ENCODE measurements at regions not wholly inside any gene's neighbourhood (a gene's known extent, or its start where the extent isn't known, plus 50 kb on each side); places are given as distances from the start of the nearest gene placed in this dataset.

GRCh38 chr11:122393209-122393860, 262.2 kb upstream of the UBASH3B start:
- DNase-seq: no peak
- Histone ChIP-seq H3K27me3 (no peaks in the 10 kb centered on the region), H3K27ac (no peak overlapping the region), H3K4me1 (no peaks in the 10 kb centered on the region), H3K36me3 (replicated peaks in 1 of 2; ENCODE audit: insufficient read depth in 1 of 2, low read depth in 2 of 2) (no peaks in the 10 kb centered on the region), H3K4me3 (no peak overlapping the region), H3K9me3 (no peaks in the 10 kb centered on the region)
- intact Hi-C loops (cut with DNase I): no loop called here
- TF ChIP-seq CTCF (IDR thresholded peaks at IDR 0.05): no peak
- TF ChIP-seq POLR2A (IDR thresholded peaks at IDR 0.05): no peak
- WGBS, 2 donors: 96 to 98% methylated on average over 4 of the region's 4 CpGs
- ATAC-seq: no peak

GRCh38 chr11:122392508-122392907, 263.0 kb upstream of the UBASH3B start:
- Histone ChIP-seq H3K4me3 (no peak overlapping the region), H3K4me1 (no peaks in the 10 kb centered on the region), H3K27ac (no peak overlapping the region), H3K36me3 (replicated peaks in 1 of 2; ENCODE audit: insufficient read depth in 1 of 2, low read depth in 2 of 2) (no peaks in the 10 kb centered on the region), H3K27me3 (no peaks in the 10 kb centered on the region), H3K9me3 (no peaks in the 10 kb centered on the region)
- DNase-seq (no peak), ATAC-seq (no peak)
- 36 to 39% methylated on average over 3 of the region's 3 CpGs for WGBS, 2 donors
- TF ChIP-seq CTCF (IDR thresholded peaks at IDR 0.05): no peak
- no peak for TF ChIP-seq POLR2A (IDR thresholded peaks at IDR 0.05)
- intact Hi-C loops (cut with DNase I): no loop called here

DNA sequence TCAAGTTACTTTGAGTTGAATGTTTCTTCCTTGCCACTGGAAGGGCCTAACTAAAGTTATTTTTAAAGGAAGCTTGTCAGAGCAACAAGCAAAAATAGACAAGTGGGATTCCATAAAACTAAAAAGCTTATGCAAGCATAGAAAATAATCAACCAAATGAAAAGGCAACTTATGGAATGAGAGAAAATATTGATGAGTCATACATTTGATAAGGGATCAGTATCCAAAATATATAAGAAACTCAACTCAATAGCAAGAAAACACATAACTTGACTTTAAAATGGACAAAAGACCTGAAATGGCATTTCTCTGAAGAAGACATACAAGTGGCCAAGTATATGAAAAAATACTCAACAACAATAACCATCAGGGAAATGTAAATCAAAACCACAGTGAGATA, 264.5 kb upstream of the UBASH3B start:
- Histone ChIP-seq H3K4me1 (no peaks in the 10 kb centered on the region), H3K27ac (no peak overlapping the region), H3K9me3 (no peaks in the 10 kb centered on the region), H3K27me3 (no peaks in the 10 kb centered on the region), H3K36me3 (replicated peaks in 1 of 2; ENCODE audit: insufficient read depth in 1 of 2, low read depth in 2 of 2) (no peaks in the 10 kb centered on the region), H3K4me3 (no peak overlapping the region)
- DNase-seq (no peak), ATAC-seq (no peak)
- intact Hi-C loops (cut with DNase I): no loop called here
- TF ChIP-seq CTCF (IDR thresholded peaks at IDR 0.05) (no peak), POLR2A (IDR thresholded peaks at IDR 0.05) (no peak)

DNA sequence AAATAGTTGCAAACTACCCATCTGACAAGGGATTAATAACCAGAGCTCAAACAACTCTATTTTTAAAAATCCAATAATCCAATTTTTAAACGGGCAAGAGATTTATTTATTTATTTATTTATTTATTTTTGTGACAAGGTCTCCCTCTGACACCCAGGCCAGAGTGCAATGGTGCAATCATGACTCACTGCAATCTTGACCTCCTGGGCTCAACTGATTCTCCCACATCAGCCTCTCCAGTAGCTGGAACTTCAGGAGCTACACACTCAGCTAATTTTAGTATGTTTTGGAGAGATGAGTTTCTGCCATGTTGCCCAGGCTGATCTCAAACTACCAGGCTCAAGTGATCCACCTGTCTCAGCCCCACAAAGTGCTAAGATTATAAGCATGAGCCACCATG, 267.2 kb upstream of the BLID start:
- intact Hi-C loops (cut with DNase I): no loop called here
- Histone ChIP-seq H3K27me3 (no peaks in the 10 kb centered on the region), H3K27ac (no peak overlapping the region), H3K9me3 (peaks cover 0 to 5% (median 0%) of the 10 kb centered on the region in 3 donors), H3K36me3 (replicated peaks in 1 of 2; ENCODE audit: insufficient read depth in 1 of 2, low read depth in 2 of 2) (no peaks in the 10 kb centered on the region), H3K4me3 (no peak overlapping the region), H3K4me1 (no peaks in the 10 kb centered on the region)
- no peak for TF ChIP-seq POLR2A (IDR thresholded peaks at IDR 0.05)
- TF ChIP-seq CTCF (IDR thresholded peaks at IDR 0.05): no peak
- no peak for ATAC-seq
- no peak for DNase-seq
- WGBS, 2 donors: 56 to 63% methylated on average over 1 of the region's 1 CpG

- Histone ChIP-seq H3K36me3 (replicated peaks in 1 of 2; ENCODE audit: insufficient read depth in 1 of 2, low read depth in 2 of 2) (no peaks in the 10 kb centered on the region), H3K27me3 (no peaks in the 10 kb centered on the region), H3K27ac (no peak overlapping the region), H3K4me3 (no peak overlapping the region), H3K9me3 (peaks cover 0 to 5% (median 0%) of the 10 kb centered on the region in 3 donors), H3K4me1 (no peaks in the 10 kb centered on the region)
- TF ChIP-seq CTCF (IDR thresholded peaks at IDR 0.05) (no peak), POLR2A (IDR thresholded peaks at IDR 0.05) (no peak)
- 66 to 76% methylated on average over 2 to 4 of the region's 4 CpGs for WGBS, 2 donors
- ATAC-seq (no peak), DNase-seq (no peak)
- intact Hi-C loops (cut with DNase I): no loop called here
Measured at GRCh38 chr11:122375687-122376399, 259.8 kb upstream of the BLID start.

Measured in body of pancreas (tissue), 4 donors.